Left colon (tissue), 2 donors: ENCODE measurements at regions not wholly inside any gene's neighbourhood (a gene's known extent, or its start where the extent isn't known, plus 50 kb on each side); places are given as distances from the start of the nearest gene placed in this dataset.

Source experiments
- ATAC-seq: fragments of 200-7000 bp; cut with Tn5 transposase; one replicate; pipeline ENCODE4 v1.9.1; 2020; ENCODE audit warnings: mild to moderate bottlenecking, moderate library complexity
- DNase-seq, 2 donors: peaks; one replicate each; pipeline ENCODE4 v3.0.0-alpha.2; 2020
- intact Hi-C, 2 donors: fragments of 100-400 bp; cut with DNase I in 1 of 2; cut with micrococcal nuclease in 1 of 2; formaldehyde crosslinking; loops; one replicate each; pipeline versions ENCODE4 v1.11.2 to v1.14.0; 2022; cut with DNase I, micrococcal nuclease
- donor health status: DM: no; HTN: no; CAD: no.
- donor health status: DM: yes; HTN: yes; CAD: no.

DNA sequence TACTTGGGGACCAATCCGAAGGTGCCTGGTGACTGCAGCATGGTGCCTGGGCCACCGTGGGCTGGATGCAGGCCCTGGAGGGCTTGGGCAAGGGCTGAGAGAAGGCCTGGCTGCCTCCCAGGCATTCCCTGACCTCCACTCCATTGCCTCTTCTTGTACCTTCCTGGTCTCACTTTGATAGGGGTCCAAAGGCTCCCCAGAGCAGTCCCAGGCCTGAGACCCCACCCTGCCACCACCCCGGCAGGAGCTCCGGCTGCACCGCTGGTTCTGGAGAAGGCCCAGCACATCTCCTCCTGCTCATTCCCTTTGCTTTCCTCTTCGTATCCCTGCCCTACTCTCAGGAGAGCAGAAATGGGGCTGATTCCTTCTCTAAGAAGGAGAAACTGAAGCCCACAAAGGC, 133.3 kb upstream of the IPO9 start:
- DNase-seq (no peak), ATAC-seq (no peak)
- intact Hi-C loops, result no loop called here

DNA sequence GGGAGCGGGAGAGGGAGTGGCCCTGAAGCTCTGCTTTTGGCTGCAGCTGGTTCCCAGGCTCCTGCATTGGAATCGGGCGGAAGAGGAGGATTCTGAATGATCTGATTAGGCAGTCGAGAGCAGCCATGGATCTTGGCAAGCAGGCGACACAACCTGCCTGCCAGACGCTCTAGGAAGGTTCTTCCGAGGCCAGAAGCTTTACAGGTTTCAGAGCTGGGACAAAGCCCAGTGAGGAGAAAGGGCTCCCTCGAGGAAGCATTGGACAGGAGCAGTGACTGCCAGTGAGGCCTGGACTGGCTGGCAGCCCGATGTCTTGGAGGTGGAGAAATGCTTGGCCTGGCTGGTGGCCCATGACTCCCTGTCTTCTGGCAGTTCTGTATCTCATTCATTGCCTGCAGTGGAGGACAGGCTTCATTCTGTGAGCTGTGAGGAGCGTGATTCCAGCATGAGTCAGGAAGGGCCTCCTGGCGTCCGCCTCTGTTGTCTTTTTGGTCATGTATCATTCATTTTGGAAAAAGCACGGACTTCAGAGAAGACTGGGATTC, 132.7 kb upstream of the IPO9 start:
- DNase-seq (peak in 1 of 2 donors; percentile 51), ATAC-seq (no peak)
- intact Hi-C loops, result no loop called here

DNA sequence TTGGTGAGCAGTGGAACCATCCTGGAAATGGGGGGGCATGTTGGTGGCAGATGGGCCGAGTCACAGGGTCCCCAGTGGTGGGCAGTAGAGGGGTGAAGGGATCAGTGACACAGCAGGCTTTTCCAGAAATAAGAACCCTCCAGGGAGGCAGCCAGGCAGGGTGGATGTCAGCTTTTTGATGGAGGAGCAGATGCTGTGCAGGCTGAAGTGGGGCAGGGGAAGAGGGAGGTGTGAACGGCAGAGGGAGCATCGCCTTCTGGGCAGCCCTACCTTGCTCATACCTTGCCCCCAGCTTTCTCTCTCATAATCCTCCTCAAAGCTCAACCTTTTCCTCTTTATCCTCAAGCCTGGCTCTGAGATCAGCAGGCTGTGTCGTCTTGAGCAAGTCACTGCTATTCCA, 131.8 kb upstream of the IPO9 start:
- no peak for ATAC-seq
- DNase-seq, result no peak
- intact Hi-C loops, result no loop called here

DNA sequence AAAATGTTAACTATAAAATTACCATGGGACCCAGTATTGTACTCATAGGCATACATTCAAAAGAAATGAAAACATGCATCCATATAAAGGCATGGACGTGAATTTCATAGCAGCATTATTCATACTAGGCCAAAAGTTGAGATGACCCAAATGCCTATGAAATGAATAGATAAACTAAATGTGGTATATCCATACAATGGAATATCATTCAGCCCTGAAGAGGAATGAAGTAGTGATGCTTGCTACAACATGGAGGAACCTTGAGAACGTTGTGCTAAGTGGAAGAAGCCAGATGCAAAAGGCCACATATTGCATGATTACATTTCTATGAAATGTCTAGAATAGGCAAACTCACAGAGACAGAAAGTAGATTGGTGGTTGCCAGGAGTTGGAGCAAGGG, 127.1 kb upstream of the IPO9 start:
- DNase-seq, result no peak
- ATAC-seq, result no peak
- intact Hi-C loops, result loop anchor here (2.0 to 5.0 kb wide), 2 partner anchors 140 to 143 kb away; no protein-coding TSS in a partner anchor

DNA sequence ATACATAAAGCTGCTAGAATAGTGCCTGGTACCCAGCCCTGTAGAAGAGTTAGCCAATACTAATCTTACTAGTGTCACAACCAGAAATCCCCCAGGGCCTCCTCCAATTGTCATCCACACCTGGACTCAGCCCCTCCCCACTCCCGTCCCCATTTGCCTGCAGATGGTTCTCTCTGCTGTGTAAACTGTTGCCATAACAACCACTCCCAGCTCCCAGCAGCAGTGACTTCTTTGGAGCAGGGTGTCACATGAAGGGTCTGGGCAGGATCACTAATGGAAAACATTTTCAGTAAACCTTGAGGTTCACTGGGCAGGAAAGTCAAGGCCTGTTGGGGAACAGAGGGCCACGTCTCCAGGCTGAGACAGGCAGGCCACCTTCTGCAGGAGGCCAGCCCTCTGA, 126.0 kb upstream of the IPO9 start:
- peak in 1 of 2 donors; percentile 57 for DNase-seq
- intact Hi-C loops, result loop anchor here (2.0 to 5.0 kb wide), 2 partner anchors 141 to 144 kb away; no protein-coding TSS in a partner anchor
- peak; percentile 49 for ATAC-seq

DNA sequence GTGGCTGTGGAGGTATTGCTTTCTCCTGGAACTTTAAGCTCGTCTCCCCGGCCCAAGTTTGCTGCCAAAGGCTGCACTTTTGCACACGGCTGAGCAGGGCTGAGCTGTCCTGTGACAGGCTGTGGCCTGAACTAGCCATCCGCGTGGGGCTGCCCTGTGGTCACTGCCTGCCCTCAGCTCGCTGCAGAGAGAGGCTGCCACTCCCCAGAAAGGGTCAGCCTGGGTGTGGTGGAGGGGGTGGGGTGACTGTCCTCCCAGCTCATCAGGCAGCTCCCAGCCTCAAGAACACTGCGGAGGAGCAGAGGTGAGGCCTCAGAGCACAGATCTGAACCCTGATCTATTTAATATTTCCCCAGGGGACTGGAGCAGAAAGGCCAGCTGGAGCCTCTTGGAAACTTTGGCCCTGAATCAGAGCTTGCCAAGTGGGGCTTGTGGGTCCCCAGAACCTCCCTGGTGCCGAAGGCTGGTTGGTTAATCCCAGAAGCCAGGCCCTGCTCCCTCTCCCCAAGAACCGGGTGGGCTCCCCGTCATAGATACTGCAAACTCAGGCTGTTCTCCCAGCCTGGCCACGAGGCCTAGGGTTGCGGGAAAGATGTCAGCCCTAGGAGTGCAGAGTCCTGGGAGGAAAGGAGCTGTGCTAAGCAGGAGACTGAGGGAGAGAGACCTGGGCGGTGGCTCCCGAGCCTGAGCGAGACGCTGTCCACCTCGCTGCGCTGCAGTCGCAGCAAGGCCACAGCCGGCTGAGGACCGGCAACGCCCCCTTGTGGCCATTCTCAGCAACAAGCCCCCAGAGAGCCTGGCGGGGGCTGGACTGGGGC, 125.1 kb upstream of the IPO9 start:
- ATAC-seq (peak; percentile 94), DNase-seq (peak; percentile 74 to 86)
- intact Hi-C loops, result loop anchor here (2.0 to 5.0 kb wide), 2 partner anchors 142 to 145 kb away; no protein-coding TSS in a partner anchor

DNA sequence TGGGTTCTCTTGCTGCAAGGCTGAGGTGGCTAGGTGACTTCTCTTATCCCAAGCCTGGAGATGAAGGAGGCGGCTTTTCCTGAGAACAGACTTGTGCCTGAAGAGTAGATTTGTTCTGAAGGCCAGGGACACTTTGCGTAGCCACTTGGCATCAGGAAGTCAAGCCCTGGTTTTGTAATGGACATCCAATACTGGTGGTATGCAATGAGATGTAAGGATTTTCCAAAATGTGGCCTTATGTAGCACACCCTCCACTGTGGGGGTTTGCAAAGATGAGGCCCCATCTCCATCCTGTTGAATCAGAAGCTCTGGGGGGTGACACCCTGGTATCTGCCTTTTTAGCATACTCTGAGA, 124.5 kb upstream of the IPO9 start:
- intact Hi-C loops, result loop anchor here in 1 of 2 donors (5.0 kb wide), 1 partner anchor 142 kb away; no protein-coding TSS in a partner anchor

DNA sequence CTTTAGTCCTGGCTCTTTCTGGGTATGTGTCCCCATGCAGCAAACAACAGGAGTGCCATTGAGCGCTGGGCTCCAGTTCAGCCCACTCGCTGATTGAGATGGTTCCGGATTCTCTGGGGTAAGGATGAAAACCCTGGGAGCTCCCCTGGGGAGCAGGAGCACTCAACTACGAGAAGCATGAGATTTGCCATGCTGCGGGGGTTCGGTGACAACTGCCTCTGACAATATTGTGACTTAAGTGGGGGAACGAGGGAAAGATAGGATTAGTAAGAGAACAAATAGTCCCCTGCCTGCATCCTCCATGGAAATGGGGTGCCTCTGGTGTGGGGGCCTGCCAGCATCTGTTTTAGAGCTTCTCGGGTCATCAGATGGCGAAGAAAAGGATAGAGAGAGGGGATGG, 123.6 kb upstream of the IPO9 start:
- no peak for ATAC-seq
- intact Hi-C loops, result no loop called here
- no peak for DNase-seq

More for the DNA sequence above, 124.5 kb upstream of the IPO9 start:
- DNase-seq (no peak), ATAC-seq (no peak)

DNA sequence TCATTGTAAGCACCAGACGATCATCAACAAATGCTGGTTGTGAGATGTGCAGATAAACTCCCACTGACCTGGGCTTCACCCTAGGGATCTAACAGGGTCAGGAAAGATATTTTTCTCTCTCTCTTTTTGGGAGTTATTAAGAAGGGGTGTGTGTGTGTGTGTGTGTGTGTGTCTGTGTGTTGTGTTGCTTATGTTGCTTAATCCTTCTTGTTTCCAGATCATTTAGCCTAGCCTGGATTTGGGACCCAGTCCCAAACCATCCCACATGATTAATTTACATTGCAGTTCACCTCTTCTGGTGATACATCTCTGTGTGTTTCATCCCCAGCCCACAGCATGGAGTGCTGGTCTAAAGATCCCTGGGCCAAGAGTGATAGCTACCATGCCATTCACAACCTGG, 122.8 kb upstream of the IPO9 start:
- ATAC-seq, result no peak
- intact Hi-C loops, result no loop called here
- DNase-seq, result no peak

DNA sequence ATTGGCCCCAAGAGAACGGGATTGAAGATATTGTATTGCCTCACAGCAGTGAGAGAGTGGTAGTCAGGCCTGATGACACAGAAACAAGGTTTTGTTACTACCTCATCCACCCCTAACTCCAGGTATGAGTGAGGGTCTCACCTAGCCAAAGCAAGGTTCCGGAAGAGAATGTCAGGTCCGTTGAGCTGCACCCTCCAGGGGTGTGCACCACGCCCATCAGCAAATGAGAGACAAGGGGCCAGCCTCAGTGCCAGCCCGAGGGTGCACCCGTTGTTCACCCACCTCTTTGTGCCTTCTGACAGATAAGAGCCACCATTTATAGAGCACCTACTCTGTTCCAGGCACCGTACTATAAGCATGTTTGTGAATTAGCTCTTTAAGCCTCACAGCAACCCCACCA, 121.9 kb upstream of the IPO9 start:
- ATAC-seq (no peak), DNase-seq (no peak)
- intact Hi-C loops, result no loop called here

DNA sequence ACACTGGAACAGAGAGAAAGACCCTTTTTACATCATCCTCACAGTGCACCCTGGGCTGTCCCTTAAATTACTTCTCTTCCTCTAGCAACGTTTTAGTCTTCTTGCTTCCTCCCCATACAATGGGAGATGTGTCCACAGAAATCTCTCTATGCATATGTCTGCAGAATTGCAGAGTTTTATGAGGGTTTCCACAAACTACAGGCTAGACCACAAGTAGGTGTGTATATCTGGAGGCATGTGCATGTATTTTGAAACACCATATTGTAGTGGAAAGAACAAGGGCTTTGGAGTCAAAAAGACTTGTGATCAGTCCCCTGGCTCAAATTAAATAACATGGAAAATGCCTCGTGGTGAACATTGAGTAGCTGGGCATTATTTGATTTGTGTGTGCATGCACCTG, 121.3 kb upstream of the IPO9 start:
- intact Hi-C loops, result no loop called here
- ATAC-seq, result no peak
- DNase-seq, result no peak

DNA sequence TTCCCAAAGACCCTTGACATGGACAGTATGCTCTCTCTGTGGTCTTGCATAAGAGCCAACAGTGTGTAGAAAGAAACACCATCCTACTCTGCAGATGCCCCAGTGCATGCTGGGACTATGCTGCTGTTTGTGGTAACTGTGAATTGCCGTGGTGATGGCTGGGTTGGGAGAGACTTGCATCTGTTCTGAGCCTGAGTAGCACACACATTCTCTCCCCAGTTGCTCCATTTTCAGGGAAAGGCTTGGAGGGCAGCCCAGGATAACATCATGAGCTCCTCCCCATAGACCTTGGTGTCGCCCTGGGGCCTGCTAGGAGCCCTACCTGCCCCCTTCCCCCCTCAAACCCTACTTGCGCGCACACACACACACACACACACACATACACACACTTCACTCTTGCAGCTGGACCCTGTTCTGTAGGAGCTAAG, 120.9 kb upstream of the IPO9 start:
- no peak for DNase-seq
- intact Hi-C loops, result no loop called here
- no peak for ATAC-seq

DNA sequence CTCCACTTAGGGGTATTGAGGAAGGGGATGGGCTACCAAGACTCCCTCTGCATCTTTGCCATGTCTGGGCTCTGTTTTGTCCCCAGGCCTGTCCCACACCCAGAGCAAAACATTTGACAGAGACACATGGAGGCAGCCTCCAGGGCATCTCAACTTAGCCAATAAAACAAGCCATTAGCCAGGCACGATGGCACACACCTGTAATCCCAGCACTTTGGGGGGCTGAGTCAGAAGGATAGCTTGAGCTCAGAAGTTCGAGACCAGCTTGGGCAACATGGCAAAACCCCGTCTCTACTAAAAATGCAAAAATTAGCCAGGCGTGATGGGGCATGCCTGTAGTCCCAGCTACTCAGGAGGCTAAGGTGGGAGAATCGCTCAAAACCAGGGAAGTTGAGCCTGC, 120.3 kb upstream of the IPO9 start:
- ATAC-seq, result no peak
- intact Hi-C loops, result no loop called here
- no peak for DNase-seq

DNA sequence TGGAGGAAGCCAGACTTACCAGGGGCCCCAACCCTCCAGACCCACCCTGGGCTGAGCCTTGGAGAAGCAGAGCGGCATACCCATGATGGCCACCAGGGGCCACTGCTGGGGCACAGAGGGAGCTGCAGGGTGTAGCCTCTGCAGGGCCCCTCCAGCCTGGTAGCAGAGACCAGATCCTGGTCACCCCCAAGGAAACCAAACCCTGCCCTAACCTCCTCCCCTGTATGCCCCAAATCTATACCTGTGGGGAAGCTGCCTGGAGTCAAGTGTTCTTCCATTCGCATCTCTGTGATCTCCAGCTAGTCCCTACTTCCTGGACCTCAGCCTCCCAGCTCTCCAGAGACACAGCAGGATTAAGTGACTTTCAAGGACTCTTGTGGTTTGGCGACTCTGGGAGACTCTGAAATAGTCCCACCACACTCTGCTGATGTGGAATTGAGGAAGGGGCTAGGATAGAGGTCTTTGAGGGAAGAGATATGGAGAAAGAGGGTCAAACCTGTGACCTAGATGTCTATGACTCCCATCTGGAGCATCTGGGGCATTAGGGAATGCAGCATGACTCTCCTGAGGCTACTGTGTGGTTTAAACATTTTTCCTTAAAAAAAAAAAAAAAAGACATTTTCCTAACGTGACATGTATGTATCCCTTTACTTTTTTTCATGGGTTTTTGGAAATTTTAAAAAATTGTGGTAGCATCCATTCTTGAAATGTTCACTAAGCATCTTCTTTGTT, 119.2 kb upstream of the IPO9 start:
- intact Hi-C loops, result loop anchor here (2.0 to 5.0 kb wide), 2 partner anchors 78 to 83 kb away; no protein-coding TSS in a partner anchor
- ATAC-seq, result peak; percentile 67
- peak in 1 of 2 donors; percentile 77 for DNase-seq

DNA sequence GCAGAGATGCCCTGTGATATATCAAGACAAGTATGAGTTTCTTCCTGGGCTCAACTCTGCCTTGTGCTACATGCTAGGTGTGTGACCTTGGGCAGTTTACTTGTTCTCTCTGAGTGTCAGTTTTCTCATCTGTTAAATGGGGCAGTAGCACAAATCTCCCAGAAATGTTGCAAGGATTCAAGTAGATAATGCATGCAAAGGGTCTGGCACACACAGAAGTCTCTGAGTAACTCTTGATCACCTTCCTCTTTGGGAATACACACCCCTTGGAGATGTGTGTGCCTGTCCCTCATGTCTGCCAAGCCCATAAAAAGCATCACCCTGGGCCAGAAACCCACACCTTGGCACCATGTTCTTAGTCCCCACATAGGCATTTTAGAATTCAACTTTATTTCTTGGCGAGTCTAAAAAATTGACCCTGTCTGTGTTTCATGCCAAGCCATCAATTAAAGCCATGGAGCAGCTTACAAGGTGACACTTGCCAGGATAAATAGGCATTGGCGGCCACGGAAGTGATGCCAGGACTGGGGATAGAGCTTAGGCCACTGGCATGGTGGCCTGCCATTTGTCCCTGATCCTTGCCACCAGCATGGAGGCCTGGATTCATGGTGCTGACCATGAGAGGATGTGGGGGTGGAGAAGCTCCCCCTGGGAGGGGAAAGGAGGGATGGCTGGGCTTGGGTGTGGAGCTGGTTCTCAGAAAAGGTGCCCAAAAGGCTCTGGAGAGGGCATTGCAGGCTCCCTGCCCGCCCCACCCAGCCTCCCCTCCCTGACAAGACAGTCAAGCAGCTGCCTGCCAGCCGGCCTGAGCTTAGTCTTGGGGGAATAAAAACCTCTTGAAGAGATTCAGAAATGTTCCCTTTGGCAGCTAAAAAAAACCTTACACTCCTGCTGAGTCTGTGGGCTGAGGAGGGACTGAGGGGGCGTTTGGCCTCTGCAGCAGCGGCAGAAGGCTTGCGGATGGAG, 118.0 kb upstream of the IPO9 start:
- no peak for ATAC-seq
- no peak for DNase-seq
- intact Hi-C loops, result loop anchor here (2.0 to 5.0 kb wide), 2 partner anchors 76 to 82 kb away; no protein-coding TSS in a partner anchor

DNA sequence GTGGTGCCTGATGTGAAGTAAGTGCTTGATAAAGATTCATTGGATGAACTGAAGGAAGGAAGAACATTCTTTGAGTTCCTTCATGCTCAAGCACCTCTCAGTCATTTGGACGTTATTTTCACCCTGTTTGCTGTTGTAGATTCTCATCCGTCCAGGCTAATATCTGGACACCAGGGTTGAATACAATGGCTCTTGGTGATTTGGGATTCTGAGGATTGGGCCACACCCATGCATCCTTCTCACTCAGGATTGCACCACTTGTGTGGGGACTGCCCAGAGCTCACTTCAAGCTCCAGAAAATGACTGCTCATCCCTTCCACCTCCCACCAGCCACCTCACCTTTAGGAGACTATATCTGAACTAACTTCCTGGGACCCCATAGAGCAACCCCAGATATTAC, 117.1 kb upstream of the IPO9 start:
- ATAC-seq (no peak), DNase-seq (no peak)
- intact Hi-C loops, result loop anchor here (2.0 to 5.0 kb wide), 2 partner anchors 75 to 81 kb away; no protein-coding TSS in a partner anchor

DNA sequence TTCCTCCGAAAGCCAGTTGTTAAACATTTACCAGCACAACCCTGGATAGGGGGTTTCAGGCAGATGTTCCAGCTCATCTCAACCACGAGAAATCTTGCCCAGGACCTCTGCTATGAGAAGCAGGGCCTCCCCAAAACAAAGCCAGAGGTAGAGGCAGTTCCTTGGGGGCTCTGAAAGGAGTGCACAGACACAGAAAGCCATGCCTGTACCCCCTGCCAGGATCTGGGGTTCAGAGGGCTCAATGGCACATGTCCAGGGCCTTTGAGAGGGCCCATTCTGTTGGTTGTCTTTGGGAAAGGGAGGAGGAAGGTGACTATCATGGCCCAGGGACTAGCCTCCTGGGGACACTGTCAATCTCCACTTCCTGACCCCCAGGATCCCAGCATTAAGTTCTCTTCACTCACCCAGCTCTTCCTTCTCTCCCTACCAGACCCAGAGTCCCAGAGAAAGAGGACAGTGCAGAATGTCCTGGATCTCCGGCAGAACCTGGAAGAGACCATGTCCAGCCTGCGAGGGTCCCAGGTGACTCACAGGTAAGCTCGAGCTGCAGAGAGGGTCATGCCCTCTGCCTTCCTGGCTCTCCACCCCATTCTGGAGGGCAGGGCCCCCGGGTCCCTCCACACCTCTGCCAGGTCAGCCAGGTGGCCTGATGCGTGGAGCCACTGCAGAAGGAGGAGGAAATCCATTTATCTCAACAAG, 116.4 kb upstream of the IPO9 start:
- intact Hi-C loops, result loop anchor here in 1 of 2 donors (5.0 kb wide), 1 partner anchor 75 kb away; no protein-coding TSS in a partner anchor
- DNase-seq (no peak), ATAC-seq (no peak)
